ENCODE measurements at regions not wholly inside any gene's neighbourhood (a gene's known extent, or its start where the extent isn't known, plus 50 kb on each side); places are given as distances from the start of the nearest gene placed in this dataset.
"Not testable (repeated sequence)": the region's sequence is repeated elsewhere in the genome, so short reads cannot be mapped to it uniquely, and the experiment has no call there.

GRCh38 chr9:113740508-113741500, 135.3 kb upstream of the ZNF618 start:
- TF ChIP-seq CTCF (conservative IDR thresholded peaks at IDR 0.05; ENCODE audit: low read length); EZH2phosphoT487 (IDR thresholded peaks at IDR 0.05; ENCODE audit: borderline replicate concordance, low read depth, low read length): not testable (repeated sequence)
